ENCODE measurements at regions not wholly inside any gene's neighbourhood (a gene's known extent, or its start where the extent isn't known, plus 50 kb on each side); places are given as distances from the start of the nearest gene placed in this dataset.

DNA sequence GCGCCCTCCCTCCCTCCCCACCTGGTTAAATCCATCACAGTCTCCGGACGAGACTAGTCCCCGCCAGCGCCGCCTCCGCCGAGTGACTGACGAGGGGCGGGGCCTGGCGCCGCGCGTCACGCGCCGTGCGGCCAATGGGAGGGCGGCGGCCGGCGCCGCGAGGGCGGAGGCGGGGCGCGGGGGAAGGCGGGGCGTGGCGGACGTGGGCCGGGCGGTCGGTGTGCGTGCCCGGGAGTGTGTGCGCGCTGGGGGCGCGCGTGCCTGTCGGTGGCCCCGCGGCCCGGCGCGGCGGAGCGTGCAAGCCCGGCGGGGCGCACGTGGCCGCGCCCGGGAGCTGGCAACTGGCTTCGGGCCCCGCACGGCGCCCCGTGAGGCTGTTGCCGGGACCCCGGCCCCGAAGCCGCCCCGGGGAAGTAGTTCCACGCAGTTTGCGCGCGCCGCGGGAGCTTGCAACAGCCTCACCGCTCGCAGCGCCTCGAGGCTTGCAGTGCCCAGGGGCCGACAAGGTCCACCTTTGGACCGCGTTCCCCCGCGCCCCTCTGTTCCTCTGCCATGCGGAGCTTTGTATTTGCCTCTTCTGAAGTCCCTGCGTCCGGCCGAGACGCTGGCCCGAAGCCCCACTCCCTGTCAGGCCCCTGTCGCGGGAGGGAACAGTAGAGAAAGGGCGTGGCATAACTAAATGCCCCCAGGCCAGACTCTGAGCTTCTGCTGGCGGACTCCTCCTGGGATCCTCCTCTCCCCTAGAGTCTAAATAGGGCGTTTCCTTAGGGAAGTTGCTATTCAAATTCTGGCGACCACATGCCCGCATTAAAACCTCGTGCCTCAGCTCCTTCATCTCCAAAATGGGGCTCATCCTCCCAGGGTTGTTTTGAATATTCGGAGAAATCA lies 400.9 kb downstream of the SHQ1 start:
- peaks cover 4 to 17% of the 10 kb centered on the region in 2 experiments; a peak in 3 of 4 replicates for H3K4me1 ChIP-seq (ENCODE audit: control insufficient read depth in 1 of 2, insufficient read depth in 2 of 2, low read depth in 1 of 2, low read length in 1 of 2)
- peak; percentile 97 for DNase-seq
- H3K9ac ChIP-seq, result peak overlapping the region; percentile 75; the same call in 1 of the 2 replicates
- 83% methylated on average over 9 of the region's 97 CpGs for WGBS (ENCODE audit: low lambda C conversion rate)
- H3K36me3 ChIP-seq (replicated peaks in 1 of 2; ENCODE audit: control insufficient read depth in 1 of 2, insufficient read depth in 2 of 2, low read length in 1 of 2), result peaks cover 0 to 2% of the 10 kb centered on the region in 2 experiments
- H3K79me2 ChIP-seq (ENCODE audit: insufficient read depth), result peaks cover 44% of the 10 kb centered on the region
- H3K4me3 ChIP-seq (ENCODE audit: low read depth in 2 of 2, low read length in 1 of 2), result peak overlapping the region in 1 of 2 experiments; percentile 85; a peak in 2 of 4 replicates
- ChIA-PET CTCF (interaction anchor here (0.9 to 2.5 kb wide), 10 partner anchors 10 to 492 kb away, joined by 3 to 15 read pairs (median 3); no protein-coding TSS in a partner anchor), POLR2A (interaction anchor here (0.6 to 1.6 kb wide), 4 partner anchors 9 to 868 kb away, joined by 3 to 8 read pairs (median 4); no protein-coding TSS in a partner anchor)
- H3K27ac ChIP-seq (ENCODE audit: low read depth in 2 of 2, low read length in 1 of 2), result peak overlapping the region in 1 of 2 experiments; percentile 92; a peak in 2 of 4 replicates
- no peaks in the 10 kb centered on the region for H3K9me2 ChIP-seq
- peaks cover 9% of the 10 kb centered on the region for H3F3A ChIP-seq (replicated peaks; ENCODE audit: insufficient read depth)
- TF ChIP-seq, protein P1, sequence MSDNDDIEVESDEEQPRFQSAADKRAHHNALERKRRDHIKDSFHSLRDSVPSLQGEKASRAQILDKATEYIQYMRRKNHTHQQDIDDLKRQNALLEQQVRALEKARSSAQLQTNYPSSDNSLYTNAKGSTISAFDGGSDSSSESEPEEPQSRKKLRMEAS (IDR thresholded peaks at IDR 0.05; ENCODE audit: low read depth), result peak; percentile 56; the same call in 1 of the 2 replicates
- TF ChIP-seq JUND (IDR thresholded peaks at IDR 0.05) (no peak), MXI1 (IDR thresholded peaks at IDR 0.05; ENCODE audit: low read depth, low read length) (no peak; the same call in 1 of the 2 replicates), SIN3A (IDR thresholded peaks at IDR 0.05; ENCODE audit: borderline replicate concordance, low read depth, low read length) (no peak), FOXJ3 (CRISPR knock-in tag; IDR thresholded peaks at IDR 0.05) (no peak), RFX5 (IDR thresholded peaks at IDR 0.05; ENCODE audit: low read length) (peak; percentile 34; the same call in 1 of the 2 replicates), TAF1 (IDR thresholded peaks at IDR 0.05; ENCODE audit: borderline replicate concordance, low read depth, low read length) (0 out of 2 replicates have a peak, but pooled peaks have one; percentile 48)
- TF ChIP-seq, protein P2, sequence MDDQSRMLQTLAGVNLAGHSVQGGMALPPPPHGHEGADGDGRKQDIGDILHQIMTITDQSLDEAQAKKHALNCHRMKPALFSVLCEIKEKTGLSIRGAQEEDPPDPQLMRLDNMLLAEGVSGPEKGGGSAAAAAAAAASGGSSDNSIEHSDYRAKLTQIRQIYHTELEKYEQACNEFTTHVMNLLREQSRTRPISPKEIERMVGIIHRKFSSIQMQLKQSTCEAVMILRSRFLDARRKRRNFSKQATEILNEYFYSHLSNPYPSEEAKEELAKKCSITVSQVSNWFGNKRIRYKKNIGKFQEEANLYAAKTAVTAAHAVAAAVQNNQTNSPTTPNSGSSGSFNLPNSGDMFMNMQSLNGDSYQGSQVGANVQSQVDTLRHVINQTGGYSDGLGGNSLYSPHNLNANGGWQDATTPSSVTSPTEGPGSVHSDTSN (IDR thresholded peaks at IDR 0.05), result 0 out of 2 replicates have a peak, but pooled peaks have one; percentile 17
- TF ChIP-seq, protein P3, sequence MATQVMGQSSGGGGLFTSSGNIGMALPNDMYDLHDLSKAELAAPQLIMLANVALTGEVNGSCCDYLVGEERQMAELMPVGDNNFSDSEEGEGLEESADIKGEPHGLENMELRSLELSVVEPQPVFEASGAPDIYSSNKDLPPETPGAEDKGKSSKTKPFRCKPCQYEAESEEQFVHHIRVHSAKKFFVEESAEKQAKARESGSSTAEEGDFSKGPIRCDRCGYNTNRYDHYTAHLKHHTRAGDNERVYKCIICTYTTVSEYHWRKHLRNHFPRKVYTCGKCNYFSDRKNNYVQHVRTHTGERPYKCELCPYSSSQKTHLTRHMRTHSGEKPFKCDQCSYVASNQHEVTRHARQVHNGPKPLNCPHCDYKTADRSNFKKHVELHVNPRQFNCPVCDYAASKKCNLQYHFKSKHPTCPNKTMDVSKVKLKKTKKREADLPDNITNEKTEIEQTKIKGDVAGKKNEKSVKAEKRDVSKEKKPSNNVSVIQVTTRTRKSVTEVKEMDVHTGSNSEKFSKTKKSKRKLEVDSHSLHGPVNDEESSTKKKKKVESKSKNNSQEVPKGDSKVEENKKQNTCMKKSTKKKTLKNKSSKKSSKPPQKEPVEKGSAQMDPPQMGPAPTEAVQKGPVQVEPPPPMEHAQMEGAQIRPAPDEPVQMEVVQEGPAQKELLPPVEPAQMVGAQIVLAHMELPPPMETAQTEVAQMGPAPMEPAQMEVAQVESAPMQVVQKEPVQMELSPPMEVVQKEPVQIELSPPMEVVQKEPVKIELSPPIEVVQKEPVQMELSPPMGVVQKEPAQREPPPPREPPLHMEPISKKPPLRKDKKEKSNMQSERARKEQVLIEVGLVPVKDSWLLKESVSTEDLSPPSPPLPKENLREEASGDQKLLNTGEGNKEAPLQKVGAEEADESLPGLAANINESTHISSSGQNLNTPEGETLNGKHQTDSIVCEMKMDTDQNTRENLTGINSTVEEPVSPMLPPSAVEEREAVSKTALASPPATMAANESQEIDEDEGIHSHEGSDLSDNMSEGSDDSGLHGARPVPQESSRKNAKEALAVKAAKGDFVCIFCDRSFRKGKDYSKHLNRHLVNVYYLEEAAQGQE (IDR thresholded peaks at IDR 0.05; ENCODE audit: low read depth, low read length), result no peak
- H3K27me3 ChIP-seq (ENCODE audit: insufficient read depth), result no peaks in the 10 kb centered on the region; the same call in 1 of the 2 replicates
- no peaks in the 10 kb centered on the region for H3K9me3 ChIP-seq
- H2AFZ ChIP-seq (ENCODE audit: low read depth), result peak overlapping the region; percentile 80; the same call in 1 of the 2 replicates
- H3K4me2 ChIP-seq, result peak overlapping the region; percentile 63; the same call in 1 of the 2 replicates
- H4K20me1 ChIP-seq (ENCODE audit: insufficient read depth), result peaks cover 39% of the 10 kb centered on the region
